Tibial nerve (tissue), 3 donors: ENCODE measurements at regions not wholly inside any gene's neighbourhood (a gene's known extent, or its start where the extent isn't known, plus 50 kb on each side); places are given as distances from the start of the nearest gene placed in this dataset.

ENCODE experiments used
- POLR2A ChIP-seq, 2 donors: fragments of 450-650 bp; IDR thresholded peaks; one replicate each; pipeline ENCODE4 v1.6.1; 2017; ENCODE audit warnings: antibody characterized with exemption in 2 of 2, mild to moderate bottlenecking in 2 of 2, moderate library complexity in 2 of 2
- TF ChIP-seq, protein P1 (sequence below), 5 experiments: fragments of 200-600 bp in 3 of 5; fragments of 450-650 bp in 2 of 5; sonication (generic) in 3 of 5; IDR thresholded peaks; one replicate each; pipeline ENCODE4 v1.5.1; 2016 to 2019; ENCODE audit warnings: antibody characterized with exemption in 5 of 5, mild to moderate bottlenecking in 3 of 5, moderate library complexity in 2 of 5

DNA sequence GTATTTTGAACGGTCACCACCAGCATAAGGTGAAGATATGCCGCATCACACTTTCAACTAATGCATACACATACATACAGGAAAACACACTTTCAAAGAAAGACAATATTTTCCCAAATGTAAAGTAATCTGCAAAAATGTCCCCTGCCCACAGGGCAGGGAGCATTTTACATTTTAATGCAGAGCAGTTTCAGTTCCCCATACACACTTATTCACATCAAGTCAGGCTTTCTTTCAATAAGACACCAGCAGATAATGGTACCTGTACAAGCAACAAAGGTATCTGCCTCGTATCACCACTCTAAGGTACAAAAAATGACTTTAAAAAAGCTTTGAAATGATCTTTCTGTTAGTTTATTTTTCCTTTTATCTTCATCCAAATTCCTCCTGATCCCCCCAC lies 247.1 kb upstream of the CCNG1 start:
- TF ChIP-seq POLR2A (IDR thresholded peaks at IDR 0.05) = no peak
- TF ChIP-seq, protein P1, sequence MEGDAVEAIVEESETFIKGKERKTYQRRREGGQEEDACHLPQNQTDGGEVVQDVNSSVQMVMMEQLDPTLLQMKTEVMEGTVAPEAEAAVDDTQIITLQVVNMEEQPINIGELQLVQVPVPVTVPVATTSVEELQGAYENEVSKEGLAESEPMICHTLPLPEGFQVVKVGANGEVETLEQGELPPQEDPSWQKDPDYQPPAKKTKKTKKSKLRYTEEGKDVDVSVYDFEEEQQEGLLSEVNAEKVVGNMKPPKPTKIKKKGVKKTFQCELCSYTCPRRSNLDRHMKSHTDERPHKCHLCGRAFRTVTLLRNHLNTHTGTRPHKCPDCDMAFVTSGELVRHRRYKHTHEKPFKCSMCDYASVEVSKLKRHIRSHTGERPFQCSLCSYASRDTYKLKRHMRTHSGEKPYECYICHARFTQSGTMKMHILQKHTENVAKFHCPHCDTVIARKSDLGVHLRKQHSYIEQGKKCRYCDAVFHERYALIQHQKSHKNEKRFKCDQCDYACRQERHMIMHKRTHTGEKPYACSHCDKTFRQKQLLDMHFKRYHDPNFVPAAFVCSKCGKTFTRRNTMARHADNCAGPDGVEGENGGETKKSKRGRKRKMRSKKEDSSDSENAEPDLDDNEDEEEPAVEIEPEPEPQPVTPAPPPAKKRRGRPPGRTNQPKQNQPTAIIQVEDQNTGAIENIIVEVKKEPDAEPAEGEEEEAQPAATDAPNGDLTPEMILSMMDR (IDR thresholded peaks at IDR 0.05) = no peak
